ENCODE measurements at regions not wholly inside any gene's neighbourhood (a gene's known extent, or its start where the extent isn't known, plus 50 kb on each side); places are given as distances from the start of the nearest gene placed in this dataset.

- H3K4me3 ChIP-seq (ENCODE audit: low read depth, low read length) = no peak overlapping the region
- no peak for TF ChIP-seq CTCF (IDR thresholded peaks at IDR 0.05; ENCODE audit: borderline replicate concordance, insufficient read depth, low read depth, low read length)
Measured at GRCh38 chr14:51443195-51444018, 203.4 kb downstream of the TMX1 start.

GRCh38 chr14:51444353-51445000, 204.4 kb downstream of the TMX1 start:
- H3K4me3 ChIP-seq (ENCODE audit: low read depth, low read length) = no peak overlapping the region
- TF ChIP-seq CTCF (IDR thresholded peaks at IDR 0.05; ENCODE audit: borderline replicate concordance, insufficient read depth, low read depth, low read length) = no peak

- H3K4me3 ChIP-seq (ENCODE audit: low read depth, low read length) = no peak overlapping the region
- TF ChIP-seq CTCF (IDR thresholded peaks at IDR 0.05; ENCODE audit: borderline replicate concordance, insufficient read depth, low read depth, low read length) = no peak
Measured at GRCh38 chr14:51445001-51445390, 204.9 kb downstream of the TMX1 start.

- no peak overlapping the region for H3K4me3 ChIP-seq (ENCODE audit: low read depth, low read length)
- TF ChIP-seq CTCF (IDR thresholded peaks at IDR 0.05; ENCODE audit: borderline replicate concordance, insufficient read depth, low read depth, low read length) = no peak
Measured at GRCh38 chr14:51446771-51447170, 204.9 kb upstream of the FRMD6 start.

GRCh38 chr14:51447411-51447810, 204.3 kb upstream of the FRMD6 start:
- TF ChIP-seq CTCF (IDR thresholded peaks at IDR 0.05; ENCODE audit: borderline replicate concordance, insufficient read depth, low read depth, low read length) = no peak
- H3K4me3 ChIP-seq (ENCODE audit: low read depth, low read length) = no peak overlapping the region

GRCh38 chr14:51448831-51449670, 202.7 kb upstream of the FRMD6 start:
- H3K4me3 ChIP-seq (ENCODE audit: low read depth, low read length) = no peak overlapping the region
- TF ChIP-seq CTCF (IDR thresholded peaks at IDR 0.05; ENCODE audit: borderline replicate concordance, insufficient read depth, low read depth, low read length) = no peak

Data from GM12875 (cell line).